SK-N-SH treated with all-trans-retinoic acid at 6 μM for 48 hours (cell line): ENCODE measurements at regions not wholly inside any gene's neighbourhood (a gene's known extent, or its start where the extent isn't known, plus 50 kb on each side); places are given as distances from the start of the nearest gene placed in this dataset.

Source experiments
- ATAC-seq: fragments of 200-7000 bp; cut with Tn5 transposase; 3 replicates; pipeline ENCODE4 v1.9.1; 2020; ENCODE audit warnings: mild to moderate bottlenecking, moderate library complexity
- ARNTL ChIP-seq: fragments of 450-650 bp; formaldehyde crosslinking; IDR thresholded peaks from 2 replicates; pipeline ENCODE4 v1.5.0; 2020; ENCODE audit warnings: low read depth, mild to moderate bottlenecking, moderate library complexity, borderline replicate concordance
- BACH2 ChIP-seq: fragments of 250-450 bp; sonication (Bioruptor Pico); IDR thresholded peaks from 2 replicates; pipeline ENCODE4 v1.9.0; 2021; ENCODE audit warnings: mild to moderate bottlenecking, borderline replicate concordance
- CSDC2 ChIP-seq: fragments of 250-450 bp; sonication (Bioruptor Pico); IDR thresholded peaks from 2 replicates; pipeline ENCODE4 v1.5.0; 2020; ENCODE audit warnings: mild to moderate bottlenecking, moderate library complexity
- ESRRG ChIP-seq: fragments of 250-450 bp; sonication (Bioruptor Pico); IDR thresholded peaks from 2 replicates; pipeline ENCODE4 v1.6.1; 2021; ENCODE audit warnings: mild to moderate bottlenecking
- GLIS3 ChIP-seq: fragments of 250-450 bp; sonication (Bioruptor Pico); IDR thresholded peaks from 2 replicates; pipeline ENCODE4 v1.5.0; 2020; ENCODE audit warnings: mild to moderate bottlenecking, moderate library complexity
- ISL1 ChIP-seq: fragments of 250-450 bp; sonication (Bioruptor Pico); IDR thresholded peaks from 2 replicates; pipeline ENCODE4 v2.1.2; 2022; ENCODE audit warnings: mild to moderate bottlenecking, moderate library complexity
- OSR1 ChIP-seq: fragments of 250-450 bp; sonication (Bioruptor Pico); IDR thresholded peaks from 2 replicates; pipeline ENCODE4 v1.8.0; 2022; ENCODE audit warnings: moderate library complexity, mild to moderate bottlenecking, inconsistent platforms
- PPARA ChIP-seq: fragments of 250-450 bp; sonication (Bioruptor Pico); IDR thresholded peaks from 2 replicates; pipeline ENCODE4 v1.5.0; 2020; ENCODE audit warnings: mild to moderate bottlenecking, borderline replicate concordance
- RARB ChIP-seq: fragments of 250-450 bp; sonication (Bioruptor Pico); IDR thresholded peaks from 2 replicates; pipeline ENCODE4 v1.8.0; 2021; ENCODE audit warnings: mild to moderate bottlenecking, moderate library complexity
- SNAI2 ChIP-seq: fragments of 250-450 bp; sonication (Bioruptor Pico); IDR thresholded peaks from 2 replicates; pipeline ENCODE4 v1.5.0; 2020; ENCODE audit warnings: mild to moderate bottlenecking, moderate library complexity
- TCF4 ChIP-seq: fragments of 250-450 bp; sonication (Bioruptor Pico); IDR thresholded peaks from 2 replicates; pipeline ENCODE4 v1.8.0; 2021; ENCODE audit warnings: mild to moderate bottlenecking, moderate library complexity, borderline replicate concordance
- ZC3H10 ChIP-seq: fragments of 250-450 bp; sonication (Bioruptor Pico); IDR thresholded peaks from 2 replicates; pipeline ENCODE4 v1.5.1; 2021; ENCODE audit warnings: mild to moderate bottlenecking, moderate library complexity
- ZFP30 ChIP-seq: fragments of 450-650 bp; formaldehyde crosslinking; IDR thresholded peaks from 2 replicates; pipeline ENCODE4 v1.5.0; 2022; ENCODE audit warnings: mild to moderate bottlenecking, moderate library complexity
- ZNF565 ChIP-seq: fragments of 450-650 bp; formaldehyde crosslinking; conservative IDR thresholded peaks from 2 replicates; pipeline ENCODE4 v1.5.0; 2020; ENCODE audit warnings: low read depth, mild to moderate bottlenecking, moderate library complexity
- ZNF70 ChIP-seq: fragments of 450-650 bp; formaldehyde crosslinking; IDR thresholded peaks from 2 replicates; pipeline ENCODE4 v1.5.0; 2020; ENCODE audit warnings: mild to moderate bottlenecking, moderate library complexity
- ZNF8 ChIP-seq: fragments of 450-650 bp; formaldehyde crosslinking; IDR thresholded peaks from 2 replicates; pipeline ENCODE4 v1.5.0; 2020; ENCODE audit warnings: mild to moderate bottlenecking, moderate library complexity
- TF ChIP-seq, protein P1 (sequence below): fragments of 250-450 bp; sonication (Bioruptor Pico); IDR thresholded peaks from 2 replicates; pipeline ENCODE4 v1.8.0; 2020; ENCODE audit warnings: mild to moderate bottlenecking, moderate library complexity, borderline replicate concordance
- TF ChIP-seq, protein P2 (sequence below): fragments of 250-450 bp; sonication (Bioruptor Pico); IDR thresholded peaks from 2 replicates; pipeline ENCODE4 v1.8.0; 2021; ENCODE audit warnings: low read depth, mild to moderate bottlenecking, moderate library complexity, borderline replicate concordance
- TF ChIP-seq, protein P3 (sequence below): fragments of 250-450 bp; sonication (Bioruptor Pico); IDR thresholded peaks from 2 replicates; pipeline ENCODE4 v1.5.1; 2020; ENCODE audit warnings: low read depth, mild to moderate bottlenecking, moderate library complexity
- TF ChIP-seq, protein P4 (sequence below): fragments of 250-450 bp; sonication (Bioruptor Pico); IDR thresholded peaks from 2 replicates; pipeline ENCODE4 v1.5.1; 2021; ENCODE audit warnings: mild to moderate bottlenecking, moderate library complexity
- TF ChIP-seq, protein P5 (sequence below): fragments of 250-450 bp; sonication (Bioruptor Pico); IDR thresholded peaks from 2 replicates; pipeline ENCODE4 v1.5.0; 2020; ENCODE audit warnings: mild to moderate bottlenecking, moderate library complexity

DNA sequence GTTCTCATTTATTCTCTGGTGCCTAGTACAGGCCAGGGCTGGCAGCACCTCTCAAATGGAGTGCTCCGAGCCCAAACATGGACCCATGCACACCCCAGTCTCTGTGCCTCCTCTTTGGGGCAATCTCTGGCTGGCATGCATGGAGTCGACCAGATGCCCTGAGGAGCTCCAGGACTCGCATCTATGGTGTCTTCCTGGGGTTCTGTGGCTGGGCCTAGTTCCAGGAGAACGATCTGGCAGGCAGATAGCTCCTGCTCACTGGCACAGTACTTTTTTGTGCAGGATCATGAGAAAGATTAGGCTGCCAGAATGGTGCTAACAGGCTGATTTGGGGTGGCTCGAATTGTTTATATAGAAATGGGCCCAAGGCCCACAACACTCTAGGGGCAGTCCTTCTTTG lies 72.0 kb upstream of the PJA1 start:
- ATAC-seq = peak; percentile 18; the same call in 1 of the 3 replicates

DNA sequence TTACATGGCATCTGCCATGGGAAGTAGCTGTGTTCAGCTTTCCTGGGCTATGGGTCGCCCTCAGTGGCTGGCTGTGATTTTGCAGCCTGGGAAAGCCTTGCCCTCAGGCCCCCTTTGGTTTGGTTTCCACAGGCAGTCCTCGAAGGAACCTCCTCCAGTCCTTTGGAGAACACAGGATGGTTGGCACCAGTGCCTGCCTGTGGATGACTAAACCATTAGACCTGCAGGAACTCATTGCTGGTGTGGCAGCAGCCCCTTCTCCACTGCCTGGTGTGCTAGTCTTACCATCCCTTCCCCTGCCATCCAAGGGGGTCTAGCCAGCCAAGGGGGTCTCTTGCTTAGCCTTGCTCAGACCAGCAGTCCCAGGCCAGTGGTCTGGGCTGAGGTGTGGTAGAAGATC lies 71.4 kb upstream of the PJA1 start:
- TF ChIP-seq ZNF8 = no peak
- TF ChIP-seq, protein P1, sequence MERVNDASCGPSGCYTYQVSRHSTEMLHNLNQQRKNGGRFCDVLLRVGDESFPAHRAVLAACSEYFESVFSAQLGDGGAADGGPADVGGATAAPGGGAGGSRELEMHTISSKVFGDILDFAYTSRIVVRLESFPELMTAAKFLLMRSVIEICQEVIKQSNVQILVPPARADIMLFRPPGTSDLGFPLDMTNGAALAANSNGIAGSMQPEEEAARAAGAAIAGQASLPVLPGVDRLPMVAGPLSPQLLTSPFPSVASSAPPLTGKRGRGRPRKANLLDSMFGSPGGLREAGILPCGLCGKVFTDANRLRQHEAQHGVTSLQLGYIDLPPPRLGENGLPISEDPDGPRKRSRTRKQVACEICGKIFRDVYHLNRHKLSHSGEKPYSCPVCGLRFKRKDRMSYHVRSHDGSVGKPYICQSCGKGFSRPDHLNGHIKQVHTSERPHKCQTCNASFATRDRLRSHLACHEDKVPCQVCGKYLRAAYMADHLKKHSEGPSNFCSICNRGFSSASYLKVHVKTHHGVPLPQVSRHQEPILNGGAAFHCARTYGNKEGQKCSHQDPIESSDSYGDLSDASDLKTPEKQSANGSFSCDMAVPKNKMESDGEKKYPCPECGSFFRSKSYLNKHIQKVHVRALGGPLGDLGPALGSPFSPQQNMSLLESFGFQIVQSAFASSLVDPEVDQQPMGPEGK (CRISPR knock-in tag) = no peak
- TF ChIP-seq ZNF70 (CRISPR knock-in tag) = no peak
- TF ChIP-seq ISL1 = no peak
- no peak for TF ChIP-seq RARB
- TF ChIP-seq ZC3H10 = no peak
- TF ChIP-seq, protein P2, sequence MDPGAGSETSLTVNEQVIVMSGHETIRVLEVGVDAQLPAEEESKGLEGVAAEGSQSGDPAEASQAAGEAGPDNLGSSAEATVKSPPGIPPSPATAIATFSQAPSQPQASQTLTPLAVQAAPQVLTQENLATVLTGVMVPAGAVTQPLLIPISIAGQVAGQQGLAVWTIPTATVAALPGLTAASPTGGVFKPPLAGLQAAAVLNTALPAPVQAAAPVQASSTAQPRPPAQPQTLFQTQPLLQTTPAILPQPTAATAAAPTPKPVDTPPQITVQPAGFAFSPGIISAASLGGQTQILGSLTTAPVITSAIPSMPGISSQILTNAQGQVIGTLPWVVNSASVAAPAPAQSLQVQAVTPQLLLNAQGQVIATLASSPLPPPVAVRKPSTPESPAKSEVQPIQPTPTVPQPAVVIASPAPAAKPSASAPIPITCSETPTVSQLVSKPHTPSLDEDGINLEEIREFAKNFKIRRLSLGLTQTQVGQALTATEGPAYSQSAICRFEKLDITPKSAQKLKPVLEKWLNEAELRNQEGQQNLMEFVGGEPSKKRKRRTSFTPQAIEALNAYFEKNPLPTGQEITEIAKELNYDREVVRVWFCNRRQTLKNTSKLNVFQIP (CRISPR knock-in tag) = no peak
- TF ChIP-seq ESRRG = no peak
- TF ChIP-seq, protein P3, sequence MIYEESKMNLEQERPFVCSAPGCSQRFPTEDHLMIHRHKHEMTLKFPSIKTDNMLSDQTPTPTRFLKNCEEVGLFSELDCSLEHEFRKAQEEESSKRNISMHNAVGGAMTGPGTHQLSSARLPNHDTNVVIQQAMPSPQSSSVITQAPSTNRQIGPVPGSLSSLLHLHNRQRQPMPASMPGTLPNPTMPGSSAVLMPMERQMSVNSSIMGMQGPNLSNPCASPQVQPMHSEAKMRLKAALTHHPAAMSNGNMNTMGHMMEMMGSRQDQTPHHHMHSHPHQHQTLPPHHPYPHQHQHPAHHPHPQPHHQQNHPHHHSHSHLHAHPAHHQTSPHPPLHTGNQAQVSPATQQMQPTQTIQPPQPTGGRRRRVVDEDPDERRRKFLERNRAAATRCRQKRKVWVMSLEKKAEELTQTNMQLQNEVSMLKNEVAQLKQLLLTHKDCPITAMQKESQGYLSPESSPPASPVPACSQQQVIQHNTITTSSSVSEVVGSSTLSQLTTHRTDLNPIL (CRISPR knock-in tag) = no peak
- no peak for ATAC-seq

More for the DNA sequence above, 72.0 kb upstream of the PJA1 start:
- TF ChIP-seq ZC3H10 = no peak
- TF ChIP-seq SNAI2 (CRISPR knock-in tag) = no peak
- no peak for TF ChIP-seq CSDC2 (CRISPR knock-in tag)
- no peak for TF ChIP-seq OSR1 (CRISPR knock-in tag)
- TF ChIP-seq ESRRG = no peak
- no peak for TF ChIP-seq ARNTL (CRISPR knock-in tag)
- TF ChIP-seq, protein P1 (CRISPR knock-in tag) = no peak
- TF ChIP-seq ZNF565 (CRISPR knock-in tag) = no peak
- TF ChIP-seq, protein P4, sequence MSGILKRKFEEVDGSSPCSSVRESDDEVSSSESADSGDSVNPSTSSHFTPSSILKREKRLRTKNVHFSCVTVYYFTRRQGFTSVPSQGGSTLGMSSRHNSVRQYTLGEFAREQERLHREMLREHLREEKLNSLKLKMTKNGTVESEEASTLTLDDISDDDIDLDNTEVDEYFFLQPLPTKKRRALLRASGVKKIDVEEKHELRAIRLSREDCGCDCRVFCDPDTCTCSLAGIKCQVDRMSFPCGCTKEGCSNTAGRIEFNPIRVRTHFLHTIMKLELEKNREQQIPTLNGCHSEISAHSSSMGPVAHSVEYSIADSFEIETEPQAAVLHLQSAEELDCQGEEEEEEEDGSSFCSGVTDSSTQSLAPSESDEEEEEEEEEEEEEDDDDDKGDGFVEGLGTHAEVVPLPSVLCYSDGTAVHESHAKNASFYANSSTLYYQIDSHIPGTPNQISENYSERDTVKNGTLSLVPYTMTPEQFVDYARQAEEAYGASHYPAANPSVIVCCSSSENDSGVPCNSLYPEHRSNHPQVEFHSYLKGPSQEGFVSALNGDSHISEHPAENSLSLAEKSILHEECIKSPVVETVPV (CRISPR knock-in tag) = no peak
- TF ChIP-seq ISL1 = no peak
- TF ChIP-seq, protein P5, sequence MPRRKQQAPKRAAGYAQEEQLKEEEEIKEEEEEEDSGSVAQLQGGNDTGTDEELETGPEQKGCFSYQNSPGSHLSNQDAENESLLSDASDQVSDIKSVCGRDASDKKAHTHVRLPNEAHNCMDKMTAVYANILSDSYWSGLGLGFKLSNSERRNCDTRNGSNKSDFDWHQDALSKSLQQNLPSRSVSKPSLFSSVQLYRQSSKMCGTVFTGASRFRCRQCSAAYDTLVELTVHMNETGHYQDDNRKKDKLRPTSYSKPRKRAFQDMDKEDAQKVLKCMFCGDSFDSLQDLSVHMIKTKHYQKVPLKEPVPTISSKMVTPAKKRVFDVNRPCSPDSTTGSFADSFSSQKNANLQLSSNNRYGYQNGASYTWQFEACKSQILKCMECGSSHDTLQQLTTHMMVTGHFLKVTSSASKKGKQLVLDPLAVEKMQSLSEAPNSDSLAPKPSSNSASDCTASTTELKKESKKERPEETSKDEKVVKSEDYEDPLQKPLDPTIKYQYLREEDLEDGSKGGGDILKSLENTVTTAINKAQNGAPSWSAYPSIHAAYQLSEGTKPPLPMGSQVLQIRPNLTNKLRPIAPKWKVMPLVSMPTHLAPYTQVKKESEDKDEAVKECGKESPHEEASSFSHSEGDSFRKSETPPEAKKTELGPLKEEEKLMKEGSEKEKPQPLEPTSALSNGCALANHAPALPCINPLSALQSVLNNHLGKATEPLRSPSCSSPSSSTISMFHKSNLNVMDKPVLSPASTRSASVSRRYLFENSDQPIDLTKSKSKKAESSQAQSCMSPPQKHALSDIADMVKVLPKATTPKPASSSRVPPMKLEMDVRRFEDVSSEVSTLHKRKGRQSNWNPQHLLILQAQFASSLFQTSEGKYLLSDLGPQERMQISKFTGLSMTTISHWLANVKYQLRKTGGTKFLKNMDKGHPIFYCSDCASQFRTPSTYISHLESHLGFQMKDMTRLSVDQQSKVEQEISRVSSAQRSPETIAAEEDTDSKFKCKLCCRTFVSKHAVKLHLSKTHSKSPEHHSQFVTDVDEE (CRISPR knock-in tag) = no peak
- no peak for TF ChIP-seq BACH2 (CRISPR knock-in tag)
- TF ChIP-seq PPARA = no peak
- TF ChIP-seq ZNF70 (CRISPR knock-in tag) = no peak
- TF ChIP-seq GLIS3 (CRISPR knock-in tag) = no peak
- TF ChIP-seq ZNF8 = no peak
- TF ChIP-seq ZFP30 (CRISPR knock-in tag) = no peak
- TF ChIP-seq, protein P2 (CRISPR knock-in tag) = no peak
- TF ChIP-seq TCF4 (CRISPR knock-in tag) = no peak
- TF ChIP-seq, all 23 proteins: peak for 0
